SK-N-SH treated with all-trans-retinoic acid at 6 μM for 48 hours (cell line): ENCODE measurements at regions not wholly inside any gene's neighbourhood (a gene's known extent, or its start where the extent isn't known, plus 50 kb on each side); places are given as distances from the start of the nearest gene placed in this dataset.

Experiments
- ATAC-seq: fragments of 200-7000 bp; cut with Tn5 transposase; 3 replicates; pipeline ENCODE4 v1.9.1; 2020; ENCODE audit warnings: mild to moderate bottlenecking, moderate library complexity
- ARNTL ChIP-seq: fragments of 450-650 bp; formaldehyde crosslinking; IDR thresholded peaks from 2 replicates; pipeline ENCODE4 v1.5.0; 2020; ENCODE audit warnings: low read depth, mild to moderate bottlenecking, moderate library complexity, borderline replicate concordance
- BACH2 ChIP-seq: fragments of 250-450 bp; sonication (Bioruptor Pico); IDR thresholded peaks from 2 replicates; pipeline ENCODE4 v1.9.0; 2021; ENCODE audit warnings: mild to moderate bottlenecking, borderline replicate concordance
- CREB5 ChIP-seq: fragments of 250-450 bp; sonication (Bioruptor Pico); IDR thresholded peaks from 2 replicates; pipeline ENCODE4 v1.5.1; 2020; ENCODE audit warnings: low read depth, mild to moderate bottlenecking, moderate library complexity
- CSDC2 ChIP-seq: fragments of 250-450 bp; sonication (Bioruptor Pico); IDR thresholded peaks from 2 replicates; pipeline ENCODE4 v1.5.0; 2020; ENCODE audit warnings: mild to moderate bottlenecking, moderate library complexity
- CSRNP3 ChIP-seq: fragments of 250-450 bp; sonication (Bioruptor Pico); IDR thresholded peaks from 2 replicates; pipeline ENCODE4 v1.5.1; 2021; ENCODE audit warnings: mild to moderate bottlenecking, moderate library complexity
- ESRRG ChIP-seq: fragments of 250-450 bp; sonication (Bioruptor Pico); IDR thresholded peaks from 2 replicates; pipeline ENCODE4 v1.6.1; 2021; ENCODE audit warnings: mild to moderate bottlenecking
- GLIS3 ChIP-seq: fragments of 250-450 bp; sonication (Bioruptor Pico); IDR thresholded peaks from 2 replicates; pipeline ENCODE4 v1.5.0; 2020; ENCODE audit warnings: mild to moderate bottlenecking, moderate library complexity
- ISL1 ChIP-seq: fragments of 250-450 bp; sonication (Bioruptor Pico); IDR thresholded peaks from 2 replicates; pipeline ENCODE4 v2.1.2; 2022; ENCODE audit warnings: mild to moderate bottlenecking, moderate library complexity
- OSR1 ChIP-seq: fragments of 250-450 bp; sonication (Bioruptor Pico); IDR thresholded peaks from 2 replicates; pipeline ENCODE4 v1.8.0; 2022; ENCODE audit warnings: moderate library complexity, mild to moderate bottlenecking, inconsistent platforms
- PPARA ChIP-seq: fragments of 250-450 bp; sonication (Bioruptor Pico); IDR thresholded peaks from 2 replicates; pipeline ENCODE4 v1.5.0; 2020; ENCODE audit warnings: mild to moderate bottlenecking, borderline replicate concordance
- RARB ChIP-seq: fragments of 250-450 bp; sonication (Bioruptor Pico); IDR thresholded peaks from 2 replicates; pipeline ENCODE4 v1.8.0; 2021; ENCODE audit warnings: mild to moderate bottlenecking, moderate library complexity
- SNAI2 ChIP-seq: fragments of 250-450 bp; sonication (Bioruptor Pico); IDR thresholded peaks from 2 replicates; pipeline ENCODE4 v1.5.0; 2020; ENCODE audit warnings: mild to moderate bottlenecking, moderate library complexity
- TCF4 ChIP-seq: fragments of 250-450 bp; sonication (Bioruptor Pico); IDR thresholded peaks from 2 replicates; pipeline ENCODE4 v1.8.0; 2021; ENCODE audit warnings: mild to moderate bottlenecking, moderate library complexity, borderline replicate concordance
- TOX ChIP-seq: fragments of 250-450 bp; sonication (Bioruptor Pico); IDR thresholded peaks from 2 replicates; pipeline ENCODE4 v1.8.0; 2021; ENCODE audit warnings: mild to moderate bottlenecking, moderate library complexity, borderline replicate concordance
- TSHZ2 ChIP-seq: fragments of 250-450 bp; sonication (Bioruptor Pico); IDR thresholded peaks from 2 replicates; pipeline ENCODE4 v1.5.0; 2020; ENCODE audit warnings: mild to moderate bottlenecking, moderate library complexity
- ZFP3 ChIP-seq: fragments of 250-450 bp; sonication (Bioruptor Pico); IDR thresholded peaks from 2 replicates; pipeline ENCODE4 v1.5.0; 2020; ENCODE audit warnings: mild to moderate bottlenecking, moderate library complexity
- ZNF565 ChIP-seq: fragments of 450-650 bp; formaldehyde crosslinking; conservative IDR thresholded peaks from 2 replicates; pipeline ENCODE4 v1.5.0; 2020; ENCODE audit warnings: low read depth, mild to moderate bottlenecking, moderate library complexity
- ZNF70 ChIP-seq: fragments of 450-650 bp; formaldehyde crosslinking; IDR thresholded peaks from 2 replicates; pipeline ENCODE4 v1.5.0; 2020; ENCODE audit warnings: mild to moderate bottlenecking, moderate library complexity
- ZNF8 ChIP-seq: fragments of 450-650 bp; formaldehyde crosslinking; IDR thresholded peaks from 2 replicates; pipeline ENCODE4 v1.5.0; 2020; ENCODE audit warnings: mild to moderate bottlenecking, moderate library complexity
- TF ChIP-seq, protein P1 (sequence below): fragments of 250-450 bp; sonication (Bioruptor Pico); IDR thresholded peaks from 2 replicates; pipeline ENCODE4 v1.8.0; 2021; ENCODE audit warnings: low read depth, mild to moderate bottlenecking, moderate library complexity, borderline replicate concordance
- TF ChIP-seq, protein P2 (sequence below): fragments of 250-450 bp; sonication (Bioruptor Pico); IDR thresholded peaks from 2 replicates; pipeline ENCODE4 v1.8.0; 2020; ENCODE audit warnings: mild to moderate bottlenecking, moderate library complexity, borderline replicate concordance

DNA sequence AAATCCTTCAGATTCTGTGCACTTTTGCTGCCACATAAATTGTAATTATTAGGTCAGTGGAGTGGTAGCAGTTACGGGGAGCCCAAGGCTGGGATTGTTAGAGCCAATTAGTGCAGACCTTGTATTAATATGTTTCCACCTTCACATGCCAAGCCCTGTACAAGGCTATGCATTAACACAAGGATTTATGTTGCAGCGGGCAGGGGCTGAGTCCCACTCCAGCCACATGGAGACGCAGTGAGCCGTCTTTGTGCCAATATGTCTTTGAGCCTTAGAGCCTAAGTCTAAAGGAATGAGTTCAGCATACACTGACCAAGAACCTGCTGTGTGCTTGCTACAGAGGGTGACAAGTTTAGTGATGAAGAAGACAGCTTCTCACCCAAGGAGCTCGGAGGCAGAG lies 238.2 kb downstream of the TSN start:
- ATAC-seq = no peak
- TF ChIP-seq PPARA (no peak), CSDC2 (no peak), ZNF565 (no peak), BACH2 (CRISPR knock-in tag) (no peak), ARNTL (no peak), ZFP3 (CRISPR knock-in tag) (no peak), ZNF8 (CRISPR knock-in tag) (no peak), TOX (CRISPR knock-in tag) (no peak), GLIS3 (CRISPR knock-in tag) (no peak), ESRRG (CRISPR knock-in tag) (no peak), SNAI2 (CRISPR knock-in tag) (no peak), RARB (no peak), CSRNP3 (CRISPR knock-in tag) (no peak), ISL1 (CRISPR knock-in tag) (no peak), TSHZ2 (CRISPR knock-in tag) (no peak), TCF4 (CRISPR knock-in tag) (no peak)
- TF ChIP-seq, protein P1, sequence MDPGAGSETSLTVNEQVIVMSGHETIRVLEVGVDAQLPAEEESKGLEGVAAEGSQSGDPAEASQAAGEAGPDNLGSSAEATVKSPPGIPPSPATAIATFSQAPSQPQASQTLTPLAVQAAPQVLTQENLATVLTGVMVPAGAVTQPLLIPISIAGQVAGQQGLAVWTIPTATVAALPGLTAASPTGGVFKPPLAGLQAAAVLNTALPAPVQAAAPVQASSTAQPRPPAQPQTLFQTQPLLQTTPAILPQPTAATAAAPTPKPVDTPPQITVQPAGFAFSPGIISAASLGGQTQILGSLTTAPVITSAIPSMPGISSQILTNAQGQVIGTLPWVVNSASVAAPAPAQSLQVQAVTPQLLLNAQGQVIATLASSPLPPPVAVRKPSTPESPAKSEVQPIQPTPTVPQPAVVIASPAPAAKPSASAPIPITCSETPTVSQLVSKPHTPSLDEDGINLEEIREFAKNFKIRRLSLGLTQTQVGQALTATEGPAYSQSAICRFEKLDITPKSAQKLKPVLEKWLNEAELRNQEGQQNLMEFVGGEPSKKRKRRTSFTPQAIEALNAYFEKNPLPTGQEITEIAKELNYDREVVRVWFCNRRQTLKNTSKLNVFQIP (CRISPR knock-in tag) = no peak
- TF ChIP-seq, protein P2, sequence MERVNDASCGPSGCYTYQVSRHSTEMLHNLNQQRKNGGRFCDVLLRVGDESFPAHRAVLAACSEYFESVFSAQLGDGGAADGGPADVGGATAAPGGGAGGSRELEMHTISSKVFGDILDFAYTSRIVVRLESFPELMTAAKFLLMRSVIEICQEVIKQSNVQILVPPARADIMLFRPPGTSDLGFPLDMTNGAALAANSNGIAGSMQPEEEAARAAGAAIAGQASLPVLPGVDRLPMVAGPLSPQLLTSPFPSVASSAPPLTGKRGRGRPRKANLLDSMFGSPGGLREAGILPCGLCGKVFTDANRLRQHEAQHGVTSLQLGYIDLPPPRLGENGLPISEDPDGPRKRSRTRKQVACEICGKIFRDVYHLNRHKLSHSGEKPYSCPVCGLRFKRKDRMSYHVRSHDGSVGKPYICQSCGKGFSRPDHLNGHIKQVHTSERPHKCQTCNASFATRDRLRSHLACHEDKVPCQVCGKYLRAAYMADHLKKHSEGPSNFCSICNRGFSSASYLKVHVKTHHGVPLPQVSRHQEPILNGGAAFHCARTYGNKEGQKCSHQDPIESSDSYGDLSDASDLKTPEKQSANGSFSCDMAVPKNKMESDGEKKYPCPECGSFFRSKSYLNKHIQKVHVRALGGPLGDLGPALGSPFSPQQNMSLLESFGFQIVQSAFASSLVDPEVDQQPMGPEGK = no peak
- TF ChIP-seq, all 23 proteins: peak for 0

GRCh38 chr2:121994238-121995206 lies 239.1 kb downstream of the TSN start:
- no peak for ATAC-seq
- TF ChIP-seq RARB (no peak), TSHZ2 (CRISPR knock-in tag) (no peak), ZNF8 (CRISPR knock-in tag) (no peak), CSDC2 (no peak), PPARA (no peak), ZNF565 (no peak), GLIS3 (CRISPR knock-in tag) (no peak), TCF4 (CRISPR knock-in tag) (no peak), ISL1 (CRISPR knock-in tag) (no peak), OSR1 (CRISPR knock-in tag) (no peak), SNAI2 (CRISPR knock-in tag) (no peak), CREB5 (CRISPR knock-in tag) (no peak), ZNF70 (CRISPR knock-in tag) (no peak), TOX (CRISPR knock-in tag) (no peak)
- TF ChIP-seq, protein P2 = no peak
- TF ChIP-seq, protein P1 (CRISPR knock-in tag) = no peak
